Activated T-cell treated with anti-CD3 and anti-CD28 coated beads for 48 hours (primary cell): ENCODE measurements at regions not wholly inside any gene's neighbourhood (a gene's known extent, or its start where the extent isn't known, plus 50 kb on each side); places are given as distances from the start of the nearest gene placed in this dataset.
"Not testable (repeated sequence)": the region's sequence is repeated elsewhere in the genome, so short reads cannot be mapped to it uniquely, and the experiment has no call there.

Experiments
- DNase-seq: peaks from one replicate; pipeline ENCODE4 v3.0.0-alpha.2; 2020; ENCODE audit warnings: low read depth

DNA sequence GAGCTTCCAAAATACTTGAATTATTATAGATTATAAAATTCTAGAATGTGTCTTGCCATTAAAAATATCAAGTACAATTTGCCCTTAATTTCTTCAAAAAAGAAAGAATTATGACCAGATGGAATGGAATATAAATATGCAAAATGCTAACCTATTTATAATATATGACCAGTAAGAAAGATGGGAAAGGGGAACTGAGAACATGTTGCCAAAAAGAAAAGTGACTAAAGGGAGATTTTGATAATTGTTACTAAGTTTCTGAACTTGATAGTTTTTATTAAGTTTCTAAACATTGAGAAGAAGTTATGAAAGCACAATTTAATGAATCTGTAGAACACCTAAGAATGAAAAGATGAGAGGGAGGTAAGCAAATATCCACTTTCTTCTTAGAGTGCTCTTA lies 188.4 kb upstream of the NR4A3 start:
- DNase-seq = no peak

GRCh38 chr9:99634186-99634585 lies 187.5 kb upstream of the NR4A3 start:
- no peak for DNase-seq

GRCh38 chr9:99635032-99635431 lies 186.7 kb upstream of the NR4A3 start:
- DNase-seq = no peak

GRCh38 chr9:99637641-99638040 lies 184.0 kb upstream of the NR4A3 start:
- no peak for DNase-seq

GRCh38 chr9:99638971-99639370 lies 182.7 kb upstream of the NR4A3 start:
- DNase-seq = no peak

DNA sequence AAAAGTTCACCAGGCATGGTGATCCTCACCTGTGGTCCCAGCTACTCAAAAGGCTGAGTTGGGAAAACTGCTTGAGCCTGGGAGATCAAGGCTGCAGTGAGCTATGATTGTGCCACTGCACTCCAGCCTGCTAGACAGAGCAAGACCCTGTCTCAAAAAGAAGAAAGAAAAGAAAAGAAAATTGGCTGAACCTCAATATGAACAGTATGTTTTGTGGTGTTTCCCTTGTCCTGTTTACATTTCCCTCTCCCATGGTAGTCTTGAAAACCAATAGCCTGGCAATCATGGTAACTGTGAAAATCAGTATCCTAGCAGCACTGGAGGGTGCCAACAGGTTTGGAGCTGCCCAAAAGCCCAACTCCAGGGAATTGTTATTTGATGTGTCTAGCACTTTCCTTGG lies 174.1 kb upstream of the NR4A3 start:
- DNase-seq = no peak

DNA sequence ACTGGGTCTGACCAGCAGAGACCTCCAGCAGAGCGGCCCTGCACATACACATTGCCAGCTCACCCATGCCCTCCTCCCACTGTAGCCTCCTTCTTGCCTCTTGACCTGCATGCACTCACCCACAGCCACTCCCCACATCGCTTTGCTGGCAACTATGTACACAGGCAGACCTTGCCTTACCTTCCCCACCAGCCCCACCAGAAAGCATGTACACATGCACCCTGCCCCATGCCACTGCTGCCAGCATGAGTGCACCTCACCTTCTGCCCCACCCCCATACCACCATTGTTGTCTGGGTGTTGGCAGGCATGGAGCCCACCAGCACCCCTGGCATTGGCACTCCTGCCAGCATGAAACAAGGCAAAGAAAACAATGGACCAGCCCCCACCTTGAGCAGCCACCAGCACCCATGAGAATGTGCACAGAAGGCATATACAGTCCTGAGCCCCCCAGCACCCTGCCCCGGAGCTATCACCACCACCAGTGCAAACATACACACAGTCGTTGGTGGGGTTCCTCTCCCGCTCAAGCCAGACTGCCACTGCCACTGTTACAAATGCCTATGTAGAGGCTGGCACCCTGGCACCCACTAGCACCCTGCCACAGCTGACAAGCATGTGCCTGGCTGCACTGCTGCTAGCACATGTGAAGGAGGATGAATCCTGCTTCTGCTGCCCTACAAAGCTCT lies 171.4 kb upstream of the NR4A3 start:
- DNase-seq = no peak

GRCh38 chr9:99660191-99660636 lies 161.5 kb upstream of the NR4A3 start:
- no peak for DNase-seq

DNA sequence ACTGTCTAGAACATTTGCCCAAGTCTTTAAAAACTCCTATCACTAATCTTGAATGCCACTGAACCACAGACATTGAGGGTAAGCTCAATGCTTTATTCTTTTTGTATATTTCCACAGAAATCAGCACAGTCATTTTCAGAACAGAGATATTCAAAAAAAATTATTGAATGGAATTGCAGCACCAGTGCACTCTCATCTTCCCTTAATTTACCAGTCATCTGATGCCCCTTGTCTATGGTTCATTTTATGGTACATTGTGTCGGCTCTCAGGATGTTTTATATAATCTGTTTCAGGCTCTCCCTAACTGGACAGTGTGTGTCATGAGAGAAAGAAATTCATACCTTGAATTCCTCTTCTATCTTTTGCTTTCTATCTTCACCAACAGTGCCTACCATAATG lies 158.4 kb upstream of the NR4A3 start:
- no peak for DNase-seq

GRCh38 chr9:99663856-99664255 lies 157.8 kb upstream of the NR4A3 start:
- DNase-seq = no peak

DNA sequence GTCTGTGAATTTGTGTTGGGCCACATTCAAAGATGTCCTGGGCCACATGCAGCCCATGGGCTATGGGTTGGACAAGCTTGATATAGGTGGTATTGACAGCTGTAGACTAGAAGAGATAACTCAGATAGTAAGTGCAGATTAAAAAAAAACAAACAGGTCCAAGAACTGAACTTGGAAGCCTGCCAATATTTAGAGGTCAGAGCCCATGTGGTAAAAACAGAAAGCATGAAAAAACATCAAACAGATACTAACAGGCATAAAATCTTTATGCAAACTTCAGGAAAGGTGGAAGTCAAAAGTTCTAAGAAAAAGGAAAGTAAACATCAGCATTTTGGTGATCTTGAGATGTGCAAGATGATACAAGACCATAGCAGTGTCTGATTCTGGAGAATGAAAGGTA lies 155.1 kb upstream of the NR4A3 start:
- no peak for DNase-seq

- not testable (repeated sequence) for DNase-seq
These were observed 150.8 kb upstream of the NR4A3 start for GRCh38 chr9:99670886-99671285.

- DNase-seq = no peak
These were observed 144.4 kb upstream of the NR4A3 start for GRCh38 chr9:99677281-99677680.

DNA sequence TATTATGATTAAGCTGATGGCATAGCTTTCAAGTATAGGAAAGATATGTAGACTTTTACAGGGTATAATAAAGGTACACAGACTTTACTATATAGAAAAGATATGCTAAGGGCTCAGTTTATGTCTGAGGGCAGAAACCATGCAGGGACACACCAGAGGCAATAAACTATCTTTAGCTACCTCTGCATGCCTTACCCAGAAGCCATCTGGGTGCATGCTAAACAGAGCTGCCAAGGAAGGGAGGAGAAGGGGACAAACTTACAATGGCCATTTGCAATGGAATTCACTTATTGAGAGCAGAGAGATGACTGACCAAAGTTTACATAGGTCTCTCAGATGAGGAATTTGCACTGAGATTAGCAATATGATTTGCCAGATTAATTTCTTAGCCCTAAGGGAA lies 143.1 kb upstream of the NR4A3 start:
- DNase-seq = no peak

DNA sequence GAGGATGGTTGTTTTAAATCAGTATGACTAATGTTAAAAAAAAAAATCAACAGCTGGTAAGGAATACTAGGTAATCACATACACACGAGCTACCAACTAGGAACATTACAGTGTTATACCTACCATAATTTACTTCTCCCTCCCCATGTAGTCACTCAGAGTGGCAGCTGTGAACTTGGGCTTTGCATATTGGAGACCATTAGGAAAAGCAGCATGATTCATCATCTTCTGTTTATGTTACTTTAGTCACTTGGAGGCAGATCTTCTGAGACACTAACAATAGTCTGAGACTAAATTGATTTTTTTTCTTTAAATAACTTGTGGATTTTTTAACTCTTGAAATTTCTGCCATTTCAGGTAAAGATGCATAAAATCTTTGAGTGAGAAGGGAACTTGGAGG lies 141.5 kb upstream of the NR4A3 start:
- no peak for DNase-seq

DNA sequence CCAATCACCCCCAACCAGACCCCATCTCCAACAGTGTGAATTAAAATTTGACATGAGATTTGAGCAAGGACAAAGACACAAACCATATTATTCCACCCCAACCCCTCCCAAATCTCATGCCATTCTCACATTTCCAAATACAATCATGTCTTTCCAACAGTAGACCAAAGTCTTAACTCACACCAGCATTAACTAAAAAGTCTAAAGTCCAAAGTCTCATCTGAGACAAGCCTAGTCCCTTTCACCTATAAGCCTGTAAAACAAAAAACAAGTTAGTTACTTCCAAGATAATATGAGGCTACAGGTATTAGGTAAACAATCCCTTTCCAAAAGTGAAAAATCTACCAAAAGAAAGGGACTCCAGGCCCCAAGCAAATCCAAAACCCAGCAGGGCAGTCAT lies 140.6 kb upstream of the NR4A3 start:
- no peak for DNase-seq

DNA sequence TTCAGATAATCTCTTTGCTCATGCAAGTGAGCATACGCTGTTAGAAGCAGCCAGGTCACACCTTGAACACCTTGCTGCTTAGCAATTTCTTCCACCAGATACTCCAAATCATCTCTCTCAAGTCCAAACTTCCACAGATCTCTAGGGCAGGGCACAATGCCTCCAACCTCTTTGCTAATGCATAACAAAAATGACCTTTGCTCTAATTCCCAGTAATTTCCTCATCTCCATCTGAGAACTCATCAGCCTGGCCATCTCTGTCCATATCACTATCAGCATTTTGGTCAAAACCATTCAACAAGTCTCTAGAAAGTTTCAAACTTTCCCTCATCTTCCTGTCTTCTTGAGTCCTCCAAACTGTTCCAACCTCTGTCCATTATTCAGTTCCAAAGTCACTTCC lies 139.3 kb upstream of the NR4A3 start:
- DNase-seq = no peak

GRCh38 chr9:99682870-99683269 lies 138.8 kb upstream of the NR4A3 start:
- DNase-seq = no peak

- DNase-seq = no peak
These were observed 131.1 kb upstream of the NR4A3 start for GRCh38 chr9:99690573-99690972.

- DNase-seq = no peak
These were observed 127.8 kb upstream of the NR4A3 start for GRCh38 chr9:99693888-99694287.

- no peak for DNase-seq
These were observed 127.3 kb upstream of the NR4A3 start for GRCh38 chr9:99694393-99694792.

DNA sequence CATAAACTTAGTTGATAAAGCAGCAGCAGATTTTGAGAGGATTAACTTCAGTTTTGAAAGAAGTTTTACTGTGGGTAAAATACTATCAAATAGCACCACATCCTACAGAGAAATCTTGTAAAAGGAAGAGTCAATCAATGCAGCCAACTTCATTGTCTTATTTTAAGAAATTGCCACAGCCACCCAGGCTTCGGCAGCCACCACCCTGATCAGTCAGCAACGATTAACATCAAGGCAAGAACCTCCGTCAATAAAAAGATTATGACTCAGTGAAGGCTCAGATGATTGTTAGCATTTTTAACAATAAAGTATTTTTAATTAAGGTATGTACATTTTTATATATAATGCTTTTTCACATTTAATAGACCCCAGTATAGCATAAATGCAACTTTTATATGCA lies 122.3 kb upstream of the NR4A3 start:
- DNase-seq = no peak

DNA sequence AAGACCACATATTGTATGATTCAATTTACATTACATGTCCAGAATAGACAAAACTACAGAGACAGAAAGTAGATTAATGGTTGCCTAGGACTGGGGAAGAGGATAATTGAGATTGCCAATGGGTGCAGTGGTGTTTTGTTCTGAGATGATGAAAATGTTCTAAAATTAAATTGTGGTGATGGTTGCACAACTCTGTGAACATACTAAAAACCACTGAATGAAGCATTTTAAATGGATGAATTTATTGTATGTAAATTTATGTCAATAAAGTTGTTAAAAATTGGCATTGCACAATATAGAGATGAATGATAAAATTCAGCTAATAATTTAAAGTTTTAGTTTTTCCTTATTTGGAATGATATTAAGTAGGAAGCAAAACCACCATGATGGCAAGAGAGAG lies 109.5 kb upstream of the NR4A3 start:
- DNase-seq = no peak

DNA sequence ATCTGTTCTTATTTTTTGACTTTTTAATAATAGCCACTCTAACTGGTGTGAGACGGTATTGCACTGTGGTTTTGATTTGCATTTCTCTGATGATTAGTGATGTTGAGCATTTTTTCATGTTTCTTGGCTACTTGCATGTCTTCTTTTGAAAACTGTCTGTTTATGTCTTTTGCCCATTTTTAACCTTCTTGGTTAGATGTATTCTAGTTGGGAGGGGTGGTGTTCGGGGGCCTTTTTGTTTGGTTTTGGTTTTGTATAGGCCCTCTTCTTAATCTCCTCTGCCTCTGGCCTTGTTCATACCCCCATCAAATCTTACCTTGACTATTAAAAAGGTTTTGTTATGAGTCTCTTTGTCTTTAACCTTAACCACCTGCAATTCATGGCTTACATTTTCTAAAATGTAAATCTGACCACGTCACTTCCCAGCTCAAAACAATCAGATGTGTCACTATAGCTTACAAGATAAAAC lies 107.8 kb upstream of the NR4A3 start:
- DNase-seq = no peak

DNA sequence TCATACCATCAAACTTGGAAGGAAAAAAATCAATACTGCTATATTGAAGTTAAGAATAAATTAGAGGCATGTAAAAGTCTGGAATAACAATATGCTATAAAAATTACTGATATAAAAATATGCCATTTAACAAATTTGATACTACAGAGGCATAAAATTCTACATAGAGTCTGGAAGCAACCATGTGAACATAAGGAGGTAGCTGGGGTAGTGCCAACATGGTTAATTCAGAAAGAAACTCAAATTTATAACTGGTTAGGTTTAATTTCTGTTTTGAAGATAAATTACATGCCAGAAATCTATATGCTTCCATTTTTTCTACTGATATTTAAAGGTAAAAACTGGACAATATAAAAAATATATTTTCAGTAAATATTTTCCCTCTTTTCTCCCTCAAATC lies 103.1 kb upstream of the NR4A3 start:
- DNase-seq = no peak
